Retinal pigment epithelial cell (primary cell): ENCODE measurements at regions not wholly inside any gene's neighbourhood (a gene's known extent, or its start where the extent isn't known, plus 50 kb on each side); places are given as distances from the start of the nearest gene placed in this dataset.
"Not testable (repeated sequence)": the region's sequence is repeated elsewhere in the genome, so short reads cannot be mapped to it uniquely, and the experiment has no call there.

Source experiments
- DNase-seq: peaks from one replicate; pipeline ENCODE4 v3.0.0-alpha.2; 2010; ENCODE audit warnings: low read depth
- H3K4me3 ChIP-seq: 2 replicates; pipeline ENCODE4 v1.5.1; 2011; ENCODE audit warnings: mild to moderate bottlenecking, low read length, control low read depth, moderate library complexity
- CTCF ChIP-seq: conservative IDR thresholded peaks from 2 replicates; pipeline ENCODE4 v1.5.1; 2011; ENCODE audit warnings: low read depth, low read length, control low read depth, inconsistent platforms

- no peak for TF ChIP-seq CTCF
- no peak overlapping the region for H3K4me3 ChIP-seq
- no peak for DNase-seq
Measured at GRCh38 chr3:87828046-87828445, 230.8 kb downstream of the CGGBP1 start.

GRCh38 chr3:87822563-87822962 lies 236.2 kb downstream of the CGGBP1 start:
- DNase-seq: no peak
- no peak for TF ChIP-seq CTCF
- H3K4me3 ChIP-seq: no peak overlapping the region

- not testable (repeated sequence) for DNase-seq, H3K4me3 ChIP-seq
Measured at GRCh38 chr3:87813503-87813902, 245.3 kb downstream of the CGGBP1 start.

GRCh38 chr3:87811953-87812352 lies 246.9 kb downstream of the CGGBP1 start:
- no peak overlapping the region for H3K4me3 ChIP-seq
- no peak for DNase-seq
- TF ChIP-seq CTCF: no peak

GRCh38 chr3:87810452-87811016 lies 248.3 kb downstream of the CGGBP1 start:
- no peak for DNase-seq
- H3K4me3 ChIP-seq: no peak overlapping the region
- TF ChIP-seq CTCF: no peak

GRCh38 chr3:87805670-87806069 lies 253.1 kb downstream of the CGGBP1 start:
- no peak overlapping the region for H3K4me3 ChIP-seq

GRCh38 chr3:87801409-87801808 lies 257.4 kb downstream of the CGGBP1 start:
- no peak overlapping the region for H3K4me3 ChIP-seq
- no peak for TF ChIP-seq CTCF
- no peak for DNase-seq

More at GRCh38 chr3:87805670-87806069, 253.1 kb downstream of the CGGBP1 start:
- no peak for TF ChIP-seq CTCF
- DNase-seq: no peak

GRCh38 chr3:87800516-87800915 lies 258.3 kb downstream of the CGGBP1 start:
- DNase-seq: no peak
- TF ChIP-seq CTCF: no peak
- no peak overlapping the region for H3K4me3 ChIP-seq
